Lower leg skin (tissue), 3 donors: ENCODE measurements at regions not wholly inside any gene's neighbourhood (a gene's known extent, or its start where the extent isn't known, plus 50 kb on each side); places are given as distances from the start of the nearest gene placed in this dataset.

Experiments
- CTCF ChIP-seq, 3 donors: fragments of 450-650 bp; IDR thresholded peaks; one replicate each; pipeline ENCODE4 v1.5.1; 2016; ENCODE audit warnings: antibody characterized with exemption in 3 of 3, mild to moderate bottlenecking in 3 of 3, moderate library complexity in 2 of 3
- POLR2A ChIP-seq, 2 donors: fragments of 450-650 bp; IDR thresholded peaks; one replicate each; pipeline ENCODE4 v1.6.1; 2016 to 2017; ENCODE audit warnings: antibody characterized with exemption in 2 of 2, mild to moderate bottlenecking in 1 of 2, moderate library complexity in 1 of 2

- no peak for TF ChIP-seq CTCF (IDR thresholded peaks at IDR 0.05)
- TF ChIP-seq POLR2A (IDR thresholded peaks at IDR 0.05): no peak
Observed at GRCh38 chr22:48453171-48453570, 1374.5 kb downstream of the BRD1 start.
